DND-41 (cell line): ENCODE measurements at regions not wholly inside any gene's neighbourhood (a gene's known extent, or its start where the extent isn't known, plus 50 kb on each side); places are given as distances from the start of the nearest gene placed in this dataset.

ENCODE experiments used
- ATAC-seq: fragments of 200-7000 bp; cut with Tn5 transposase; 3 replicates; pipeline ENCODE4 v1.9.1; 2021; ENCODE audit warnings: low read depth; ENCODE audit not compliant: insufficient read depth
- DNase-seq: peaks from one replicate; pipeline ENCODE4 v3.0.0-alpha.2; 2020
- H2AFZ ChIP-seq: 2 replicates; pipeline ENCODE4 v1.6.0; 2012; ENCODE audit warnings: low read depth, low read length
- H3K27ac ChIP-seq: 2 replicates; pipeline ENCODE4 v1.5.1; 2012; ENCODE audit warnings: low read length, inconsistent platforms
- H3K27me3 ChIP-seq: fragments of 200-600 bp; sonication (generic); 2 replicates; pipeline ENCODE4 v1.6.0; 2012; ENCODE audit warnings: low read length, mild to moderate bottlenecking, inconsistent platforms; ENCODE audit not compliant: insufficient read depth, poor library complexity
- H3K36me3 ChIP-seq: 2 replicates; pipeline ENCODE4 v1.5.1; 2012; ENCODE audit warnings: low read length, inconsistent platforms; ENCODE audit not compliant: insufficient read depth
- H3K4me1 ChIP-seq: 2 replicates; pipeline ENCODE4 v1.5.1; 2012; ENCODE audit warnings: mild to moderate bottlenecking, low read length; ENCODE audit not compliant: insufficient read depth
- H3K4me2 ChIP-seq: 2 replicates; pipeline ENCODE4 v1.6.0; 2012; ENCODE audit warnings: mild to moderate bottlenecking, moderate library complexity, low read length, inconsistent platforms; ENCODE audit not compliant: insufficient read depth
- H3K4me3 ChIP-seq, 2 experiments: fragments of 200-600 bp in 1 of 2; shearing (Covaris generic) in 1 of 2; 2 replicates each; pipeline ENCODE4 v1.5.1; 2012 to 2016; ENCODE audit warnings: inconsistent platforms in 2 of 2, low read length in 2 of 2, mild to moderate bottlenecking in 2 of 2, low read depth in 1 of 2, moderate library complexity in 1 of 2
- H3K79me2 ChIP-seq: 2 replicates; pipeline ENCODE4 v1.6.0; 2012; ENCODE audit warnings: low read length, inconsistent platforms; ENCODE audit not compliant: insufficient read depth
- H3K9ac ChIP-seq: 2 replicates; pipeline ENCODE4 v1.6.0; 2012; ENCODE audit warnings: low read depth, mild to moderate bottlenecking, inconsistent platforms, low read length, moderate library complexity
- H3K9me3 ChIP-seq: 2 replicates; pipeline ENCODE4 v1.5.1; 2012; ENCODE audit warnings: low read length, moderate library complexity, mild to moderate bottlenecking, inconsistent platforms; ENCODE audit not compliant: insufficient read depth, severe bottlenecking
- H4K20me1 ChIP-seq: 2 replicates; pipeline ENCODE4 v1.6.0; 2012; ENCODE audit warnings: low read length; ENCODE audit not compliant: insufficient read depth
- EZH2 ChIP-seq: IDR thresholded peaks from 3 replicates; pipeline ENCODE4 v1.6.1; 2012; ENCODE audit warnings: borderline replicate concordance, low read depth, mild to moderate bottlenecking, moderate library complexity, low read length, inconsistent platforms; ENCODE audit not compliant: severe bottlenecking
- TF ChIP-seq, protein P1 (sequence below): IDR thresholded peaks from 2 replicates; pipeline ENCODE4 v1.5.1; 2012; ENCODE audit warnings: borderline replicate concordance, low read length, moderate library complexity, mild to moderate bottlenecking; ENCODE audit not compliant: poor library complexity, severe bottlenecking; ENCODE audit errors: extremely low read depth

DNA sequence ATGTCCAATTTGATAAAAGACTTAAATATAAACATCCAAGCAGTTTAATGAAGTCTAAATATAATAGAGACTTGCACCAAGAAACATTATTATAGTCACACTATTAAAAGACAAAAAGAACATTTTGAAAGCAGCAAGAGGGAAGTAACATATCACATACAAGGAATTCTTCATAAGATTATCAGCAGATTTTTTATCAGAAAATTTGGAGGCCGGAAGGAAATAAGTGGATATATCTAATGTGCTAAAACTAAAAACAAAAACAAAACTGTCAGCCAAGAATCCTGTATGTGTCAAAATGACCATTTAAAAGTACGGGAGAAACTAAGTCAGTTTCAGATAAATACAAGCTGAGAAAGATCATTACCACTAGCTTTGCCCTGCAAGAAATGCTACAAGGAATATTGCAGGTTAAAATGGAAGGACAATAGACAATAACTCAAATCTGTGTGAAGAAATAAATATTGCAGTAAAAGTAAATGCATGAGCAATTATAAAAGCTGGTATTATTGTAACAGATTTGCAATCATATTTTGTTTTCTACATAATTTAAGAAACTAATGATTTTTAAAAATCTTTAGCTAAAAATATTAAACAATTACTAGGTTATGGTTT lies 1665.9 kb upstream of the PCDH20 start:
- Histone ChIP-seq H3K9me3 (peaks cover 5% of the 10 kb centered on the region), H3K4me1 (no peaks in the 10 kb centered on the region), H3K79me2 (no peaks in the 10 kb centered on the region), H3K4me3 (no peak overlapping the region), H4K20me1 (no peaks in the 10 kb centered on the region), H2AFZ (no peak overlapping the region), H3K9ac (no peak overlapping the region), H3K4me2 (no peak overlapping the region), H3K27me3 (no peaks in the 10 kb centered on the region), H3K27ac (no peak overlapping the region), H3K36me3 (no peaks in the 10 kb centered on the region)
- ATAC-seq (no peak), DNase-seq (no peak)
- TF ChIP-seq, protein P1, sequence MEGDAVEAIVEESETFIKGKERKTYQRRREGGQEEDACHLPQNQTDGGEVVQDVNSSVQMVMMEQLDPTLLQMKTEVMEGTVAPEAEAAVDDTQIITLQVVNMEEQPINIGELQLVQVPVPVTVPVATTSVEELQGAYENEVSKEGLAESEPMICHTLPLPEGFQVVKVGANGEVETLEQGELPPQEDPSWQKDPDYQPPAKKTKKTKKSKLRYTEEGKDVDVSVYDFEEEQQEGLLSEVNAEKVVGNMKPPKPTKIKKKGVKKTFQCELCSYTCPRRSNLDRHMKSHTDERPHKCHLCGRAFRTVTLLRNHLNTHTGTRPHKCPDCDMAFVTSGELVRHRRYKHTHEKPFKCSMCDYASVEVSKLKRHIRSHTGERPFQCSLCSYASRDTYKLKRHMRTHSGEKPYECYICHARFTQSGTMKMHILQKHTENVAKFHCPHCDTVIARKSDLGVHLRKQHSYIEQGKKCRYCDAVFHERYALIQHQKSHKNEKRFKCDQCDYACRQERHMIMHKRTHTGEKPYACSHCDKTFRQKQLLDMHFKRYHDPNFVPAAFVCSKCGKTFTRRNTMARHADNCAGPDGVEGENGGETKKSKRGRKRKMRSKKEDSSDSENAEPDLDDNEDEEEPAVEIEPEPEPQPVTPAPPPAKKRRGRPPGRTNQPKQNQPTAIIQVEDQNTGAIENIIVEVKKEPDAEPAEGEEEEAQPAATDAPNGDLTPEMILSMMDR: no peak
- no peak for TF ChIP-seq EZH2

DNA sequence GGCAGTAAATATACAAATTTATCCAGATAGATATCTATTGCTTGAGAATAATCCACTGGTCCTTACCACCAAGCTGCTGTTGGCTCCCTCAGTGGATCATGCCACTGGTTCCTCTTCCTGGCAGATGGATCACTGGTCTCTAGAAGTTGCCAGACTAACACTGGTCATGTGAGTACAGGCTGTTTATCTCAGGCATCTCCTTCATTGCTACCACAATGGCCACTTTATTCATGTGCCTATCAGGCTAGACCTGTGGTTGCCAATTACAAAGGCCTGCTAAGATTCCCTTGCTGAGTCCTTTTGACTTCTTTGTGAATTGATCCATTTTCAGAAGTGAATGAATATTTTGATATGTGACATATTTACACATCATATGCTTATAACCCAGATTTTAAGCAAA lies 1659.5 kb upstream of the PCDH20 start:
- TF ChIP-seq EZH2: no peak
- TF ChIP-seq, protein P1: no peak
- no peak overlapping the region; the same call in 1 of the 2 replicates for H2AFZ ChIP-seq
- no peak overlapping the region for H3K9ac ChIP-seq
- no peak overlapping the region for H3K4me3 ChIP-seq
- H3K9me3 ChIP-seq: no peaks in the 10 kb centered on the region
- H3K36me3 ChIP-seq: no peaks in the 10 kb centered on the region
- no peaks in the 10 kb centered on the region for H4K20me1 ChIP-seq
- H3K27ac ChIP-seq: no peak overlapping the region
- no peaks in the 10 kb centered on the region for H3K79me2 ChIP-seq
- H3K27me3 ChIP-seq: no peaks in the 10 kb centered on the region
- no peak overlapping the region for H3K4me2 ChIP-seq
- DNase-seq (no peak), ATAC-seq (no peak)
- H3K4me1 ChIP-seq: no peaks in the 10 kb centered on the region

DNA sequence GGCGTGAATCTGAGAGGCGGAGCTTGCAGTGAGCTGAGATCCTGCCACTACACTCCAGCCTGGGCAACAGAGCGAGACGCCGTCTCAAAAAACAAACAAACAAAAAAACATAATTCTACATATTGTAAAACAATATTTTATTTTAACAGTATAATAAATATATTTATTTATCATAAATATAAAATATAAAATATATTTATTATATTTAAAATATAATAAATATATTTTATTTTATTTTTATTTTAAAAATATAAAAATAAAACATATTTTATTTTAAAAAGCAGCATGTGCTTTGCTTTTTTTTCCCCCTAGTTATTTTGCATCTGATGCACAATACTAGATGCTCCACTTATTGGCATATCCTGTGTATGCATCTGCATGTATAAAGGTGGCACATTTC lies 1634.6 kb upstream of the PCDH20 start:
- Histone ChIP-seq H4K20me1 (no peaks in the 10 kb centered on the region), H3K4me2 (no peak overlapping the region)
- no peak for ATAC-seq

More for the DNA sequence above, 1634.6 kb upstream of the PCDH20 start:
- no peaks in the 10 kb centered on the region for H3K27me3 ChIP-seq
- TF ChIP-seq EZH2: no peak
- TF ChIP-seq, protein P1: no peak
- DNase-seq: no peak
- H3K9me3 ChIP-seq: no peaks in the 10 kb centered on the region
- H2AFZ ChIP-seq: no peak overlapping the region
- H3K9ac ChIP-seq: no peak overlapping the region
- no peaks in the 10 kb centered on the region for H3K4me1 ChIP-seq
- no peaks in the 10 kb centered on the region for H3K36me3 ChIP-seq
- no peaks in the 10 kb centered on the region for H3K79me2 ChIP-seq
- no peak overlapping the region for H3K4me3 ChIP-seq
- H3K27ac ChIP-seq: no peak overlapping the region
